A673 (cell line): ENCODE measurements at regions not wholly inside any gene's neighbourhood (a gene's known extent, or its start where the extent isn't known, plus 50 kb on each side); places are given as distances from the start of the nearest gene placed in this dataset.

Experiments used
- CTCF ChIP-seq: fragments of 300-800, 200-600 bp; sonication (generic); conservative IDR thresholded peaks from 2 replicates; pipeline ENCODE4 v1.5.1; 2017; ENCODE audit warnings: low read depth, mild to moderate bottlenecking, antibody characterized with exemption, low read length, moderate library complexity, mixed read lengths
- EZH2 ChIP-seq: fragments of 200-600 bp; sonication (generic); IDR thresholded peaks from 2 replicates; pipeline ENCODE4 v1.6.1; 2017; ENCODE audit warnings: borderline replicate concordance, low read depth, mild to moderate bottlenecking, mixed read lengths, antibody characterized with exemption, low read length; ENCODE audit not compliant: poor library complexity, severe bottlenecking

DNA sequence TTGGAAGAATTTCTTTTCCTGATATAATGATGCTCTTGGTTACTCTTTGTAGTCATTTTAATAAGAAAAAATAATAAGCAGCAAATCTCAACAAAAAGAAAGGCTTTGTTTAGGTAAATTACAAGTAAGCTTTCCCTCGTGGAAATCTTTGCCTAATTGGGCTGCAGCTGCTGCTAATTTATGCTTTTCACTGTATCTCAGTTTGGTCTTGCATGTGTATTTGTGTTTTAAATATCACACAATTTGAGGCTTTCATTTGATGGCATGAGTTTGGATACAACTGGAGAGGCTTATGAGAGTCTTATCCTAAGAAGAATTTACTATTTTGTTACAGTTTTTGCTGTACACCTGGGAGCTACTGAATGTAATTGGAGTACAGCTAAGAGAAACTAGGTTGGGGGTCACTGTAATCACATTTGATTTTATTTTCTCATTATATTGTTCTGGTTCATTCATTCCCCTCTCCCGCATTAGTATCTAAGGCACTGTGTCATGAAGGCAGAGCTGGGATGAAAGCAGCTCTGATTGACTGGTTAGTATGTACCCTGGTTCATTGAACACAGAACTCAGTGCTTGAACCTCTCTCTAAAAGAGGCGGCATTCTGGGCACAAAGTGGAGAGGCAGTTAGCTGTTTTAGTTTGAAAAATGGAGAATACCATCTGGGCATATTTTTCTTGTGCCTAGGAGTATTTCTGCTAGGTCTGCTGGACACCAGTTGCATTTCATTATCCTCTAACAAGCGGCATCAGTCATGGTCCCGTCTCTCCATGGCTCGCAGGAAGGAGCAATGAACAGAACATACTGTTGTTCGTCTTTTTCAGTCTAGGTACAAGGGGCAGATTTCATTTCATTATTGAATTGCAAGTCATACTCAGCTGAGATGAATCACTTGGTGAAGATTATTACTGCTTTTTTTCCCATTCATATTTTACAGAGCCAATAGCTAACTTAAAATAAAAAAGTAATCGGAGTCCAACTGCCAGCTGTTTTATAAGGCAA lies 118.0 kb upstream of the TMEM260 start:
- TF ChIP-seq CTCF (no peak), EZH2 (no peak)
